ENCODE measurements at regions not wholly inside any gene's neighbourhood (a gene's known extent, or its start where the extent isn't known, plus 50 kb on each side); places are given as distances from the start of the nearest gene placed in this dataset.
A peak's percentile ranks its signal among the peaks of the same experiment; 100 is the strongest.

DNA sequence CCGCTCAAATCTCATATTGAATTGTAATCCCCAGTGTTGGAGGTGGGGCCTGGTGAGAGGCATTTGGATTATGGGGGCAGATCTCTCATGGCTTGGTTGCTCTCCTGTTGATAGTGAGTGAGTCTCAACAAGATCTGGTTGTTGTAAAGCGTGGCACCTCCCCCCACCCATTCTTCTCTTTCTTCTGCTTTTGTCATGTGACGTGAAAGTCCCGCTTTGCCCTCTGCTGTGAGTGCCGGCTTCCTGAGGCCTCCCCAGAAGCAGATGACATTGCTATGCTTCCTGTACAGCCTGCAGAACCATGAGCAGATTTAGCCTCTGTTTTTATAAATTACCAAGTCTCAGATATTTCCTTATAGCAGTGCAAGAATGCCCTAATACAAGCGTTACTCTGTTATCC lies 673.8 kb downstream of the ADCYAP1 start:
- no peak for DNase-seq (ENCODE audit: low spot score)
- TF ChIP-seq, protein P1, sequence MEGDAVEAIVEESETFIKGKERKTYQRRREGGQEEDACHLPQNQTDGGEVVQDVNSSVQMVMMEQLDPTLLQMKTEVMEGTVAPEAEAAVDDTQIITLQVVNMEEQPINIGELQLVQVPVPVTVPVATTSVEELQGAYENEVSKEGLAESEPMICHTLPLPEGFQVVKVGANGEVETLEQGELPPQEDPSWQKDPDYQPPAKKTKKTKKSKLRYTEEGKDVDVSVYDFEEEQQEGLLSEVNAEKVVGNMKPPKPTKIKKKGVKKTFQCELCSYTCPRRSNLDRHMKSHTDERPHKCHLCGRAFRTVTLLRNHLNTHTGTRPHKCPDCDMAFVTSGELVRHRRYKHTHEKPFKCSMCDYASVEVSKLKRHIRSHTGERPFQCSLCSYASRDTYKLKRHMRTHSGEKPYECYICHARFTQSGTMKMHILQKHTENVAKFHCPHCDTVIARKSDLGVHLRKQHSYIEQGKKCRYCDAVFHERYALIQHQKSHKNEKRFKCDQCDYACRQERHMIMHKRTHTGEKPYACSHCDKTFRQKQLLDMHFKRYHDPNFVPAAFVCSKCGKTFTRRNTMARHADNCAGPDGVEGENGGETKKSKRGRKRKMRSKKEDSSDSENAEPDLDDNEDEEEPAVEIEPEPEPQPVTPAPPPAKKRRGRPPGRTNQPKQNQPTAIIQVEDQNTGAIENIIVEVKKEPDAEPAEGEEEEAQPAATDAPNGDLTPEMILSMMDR (IDR thresholded peaks at IDR 0.05; ENCODE audit: borderline replicate concordance, control extremely low read depth, extremely low read depth, insufficient read depth, missing control alignments), result no peak
- in situ Hi-C loops (cut with MboI; ENCODE audit: low sequenced_read_pairs, unreplicated experiment), result loop anchor here (25.0 kb wide), 1 partner anchor 959 kb away; no protein-coding TSS in a partner anchor

DNA sequence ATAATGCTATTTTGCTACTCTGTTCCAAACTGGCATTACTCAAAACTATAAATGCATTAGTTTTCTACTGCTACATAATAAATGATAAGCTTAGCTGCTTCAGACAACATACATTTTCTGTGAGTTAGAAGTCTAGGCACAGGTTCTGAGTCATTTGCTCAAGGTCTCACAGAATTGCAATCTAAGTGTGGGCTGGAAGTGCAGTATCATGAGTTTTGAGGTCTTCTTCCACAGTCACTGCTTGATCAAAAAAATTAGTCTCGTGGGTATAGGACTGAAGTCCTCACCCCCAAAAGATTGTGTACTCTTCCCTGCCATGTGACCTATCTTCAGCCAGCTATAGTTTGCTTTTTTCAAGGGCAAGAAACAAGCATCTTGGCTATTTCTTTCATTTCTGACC lies 676.9 kb downstream of the ADCYAP1 start:
- TF ChIP-seq, protein P1 (IDR thresholded peaks at IDR 0.05; ENCODE audit: borderline replicate concordance, control extremely low read depth, extremely low read depth, insufficient read depth, missing control alignments), result no peak
- in situ Hi-C loops (cut with MboI; ENCODE audit: low sequenced_read_pairs, unreplicated experiment), result loop anchor here (25.0 kb wide), 1 partner anchor 956 kb away; no protein-coding TSS in a partner anchor
- DNase-seq (ENCODE audit: low spot score), result no peak

DNA sequence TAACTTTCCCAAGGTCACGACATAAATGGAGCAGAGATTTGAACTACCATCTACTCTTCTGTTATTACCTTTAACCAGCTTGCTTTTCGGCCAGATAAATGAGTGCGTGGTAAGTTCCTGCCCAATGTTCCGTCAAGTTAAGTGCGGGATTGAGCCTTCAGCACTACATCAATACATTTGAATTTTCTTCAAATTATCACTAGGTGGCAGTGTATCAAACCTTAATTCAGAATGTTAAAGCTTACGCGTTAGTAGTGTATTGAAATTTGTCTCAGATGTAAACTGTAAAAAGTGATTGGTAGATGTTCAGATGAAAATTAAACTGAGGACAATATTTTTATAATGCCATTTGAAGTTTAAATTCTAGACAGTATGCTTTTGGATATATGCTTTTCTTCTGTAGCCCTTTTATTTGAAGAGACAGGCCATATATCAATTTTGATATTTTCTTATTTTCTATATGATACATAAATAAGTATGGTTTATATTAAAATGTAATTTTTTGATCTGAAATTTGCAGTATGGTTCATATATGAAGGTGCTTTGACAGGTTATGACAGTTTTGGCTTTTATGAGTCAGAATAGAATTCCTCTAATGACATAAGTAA lies 681.3 kb downstream of the ADCYAP1 start:
- TF ChIP-seq, protein P1 (IDR thresholded peaks at IDR 0.05; ENCODE audit: borderline replicate concordance, control extremely low read depth, extremely low read depth, insufficient read depth, missing control alignments), result peak; percentile 27
- peak; percentile 14 for DNase-seq (ENCODE audit: low spot score)
- in situ Hi-C loops (cut with MboI; ENCODE audit: low sequenced_read_pairs, unreplicated experiment), result loop anchor here (25.0 kb wide), 1 partner anchor 951 kb away; no protein-coding TSS in a partner anchor

DNA sequence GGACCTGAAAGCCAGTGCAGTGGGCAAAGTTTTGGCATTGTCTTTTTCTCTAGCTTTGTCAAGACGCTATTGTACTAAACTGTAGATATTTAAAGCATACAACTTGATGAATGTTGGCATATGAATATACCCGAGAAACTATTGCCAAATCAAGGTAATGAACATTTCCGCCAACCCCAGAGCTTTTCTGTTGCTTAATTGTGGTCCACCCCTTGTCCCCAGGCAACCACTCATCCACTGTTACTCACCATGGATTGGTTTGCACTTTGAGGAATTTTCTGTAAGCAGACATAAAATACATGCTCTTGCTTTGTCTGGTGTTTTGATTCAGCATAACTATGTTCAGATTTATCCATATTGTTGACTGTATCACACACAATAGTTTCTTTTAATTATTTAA lies 688.4 kb downstream of the ADCYAP1 start:
- TF ChIP-seq, protein P1 (IDR thresholded peaks at IDR 0.05; ENCODE audit: borderline replicate concordance, control extremely low read depth, extremely low read depth, insufficient read depth, missing control alignments), result no peak
- no peak for DNase-seq (ENCODE audit: low spot score)
- in situ Hi-C loops (cut with MboI; ENCODE audit: low sequenced_read_pairs, unreplicated experiment), result loop anchor here (25.0 kb wide), 1 partner anchor 944 kb away; no protein-coding TSS in a partner anchor

DNA sequence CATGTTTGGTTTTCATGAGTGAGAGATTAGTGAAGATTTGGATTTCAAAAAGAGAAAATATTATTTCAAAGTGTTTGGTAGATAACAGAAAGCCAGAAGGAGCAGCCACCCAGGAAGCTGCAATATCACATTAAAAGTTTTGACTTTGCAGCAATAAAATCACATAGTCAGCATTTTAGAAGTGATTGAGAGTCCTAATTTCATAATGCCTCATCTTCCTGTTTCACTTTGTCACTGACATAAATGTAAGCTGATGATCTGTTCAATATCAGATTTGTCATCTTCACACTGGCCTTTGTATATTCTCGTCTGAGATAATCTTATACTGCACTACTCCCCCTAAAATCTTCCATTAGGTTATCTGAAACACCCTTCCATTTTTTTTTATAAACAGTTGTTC lies 690.5 kb downstream of the ADCYAP1 start:
- DNase-seq (ENCODE audit: low spot score), result no peak
- in situ Hi-C loops (cut with MboI; ENCODE audit: low sequenced_read_pairs, unreplicated experiment), result loop anchor here (25.0 kb wide), 1 partner anchor 942 kb away; no protein-coding TSS in a partner anchor
- TF ChIP-seq, protein P1 (IDR thresholded peaks at IDR 0.05; ENCODE audit: borderline replicate concordance, control extremely low read depth, extremely low read depth, insufficient read depth, missing control alignments), result no peak

DNA sequence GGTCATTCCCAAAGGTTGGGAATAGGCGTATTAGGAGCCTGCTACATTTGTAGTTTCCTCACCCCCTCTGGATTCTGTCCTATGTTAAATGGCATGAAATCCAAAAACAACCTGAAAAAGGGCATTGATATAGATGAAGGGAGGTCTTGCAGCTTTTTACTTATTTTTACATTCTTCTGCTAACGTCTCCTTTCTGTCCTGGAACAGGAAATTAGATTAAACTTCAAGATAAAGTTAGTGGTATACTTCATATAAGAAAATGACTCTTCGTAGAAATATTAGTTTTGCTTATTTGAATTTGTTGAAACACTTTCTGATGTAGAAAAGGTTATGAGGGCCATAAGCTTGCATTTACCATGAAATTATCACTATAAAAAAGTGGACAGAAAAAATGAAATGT lies 694.5 kb downstream of the ADCYAP1 start:
- no peak for DNase-seq (ENCODE audit: low spot score)
- in situ Hi-C loops (cut with MboI; ENCODE audit: low sequenced_read_pairs, unreplicated experiment), result loop anchor here (25.0 kb wide), 1 partner anchor 938 kb away; no protein-coding TSS in a partner anchor
- TF ChIP-seq, protein P1 (IDR thresholded peaks at IDR 0.05; ENCODE audit: borderline replicate concordance, control extremely low read depth, extremely low read depth, insufficient read depth, missing control alignments), result no peak
